DND-41 (cell line): ENCODE measurements at regions not wholly inside any gene's neighbourhood (a gene's known extent, or its start where the extent isn't known, plus 50 kb on each side); places are given as distances from the start of the nearest gene placed in this dataset.
"Not testable (repeated sequence)": the region's sequence is repeated elsewhere in the genome, so short reads cannot be mapped to it uniquely, and the experiment has no call there.

Experiments
- ATAC-seq: fragments of 200-7000 bp; cut with Tn5 transposase; 3 replicates; pipeline ENCODE4 v1.9.1; 2021; ENCODE audit warnings: low read depth; ENCODE audit not compliant: insufficient read depth
- DNase-seq: peaks from one replicate; pipeline ENCODE4 v3.0.0-alpha.2; 2020
- H2AFZ ChIP-seq: 2 replicates; pipeline ENCODE4 v1.6.0; 2012; ENCODE audit warnings: low read depth, low read length
- H3K27ac ChIP-seq: 2 replicates; pipeline ENCODE4 v1.5.1; 2012; ENCODE audit warnings: low read length, inconsistent platforms
- H3K27me3 ChIP-seq: fragments of 200-600 bp; sonication (generic); 2 replicates; pipeline ENCODE4 v1.6.0; 2012; ENCODE audit warnings: low read length, mild to moderate bottlenecking, inconsistent platforms; ENCODE audit not compliant: insufficient read depth, poor library complexity
- H3K36me3 ChIP-seq: 2 replicates; pipeline ENCODE4 v1.5.1; 2012; ENCODE audit warnings: low read length, inconsistent platforms; ENCODE audit not compliant: insufficient read depth
- H3K4me1 ChIP-seq: 2 replicates; pipeline ENCODE4 v1.5.1; 2012; ENCODE audit warnings: mild to moderate bottlenecking, low read length; ENCODE audit not compliant: insufficient read depth
- H3K4me2 ChIP-seq: 2 replicates; pipeline ENCODE4 v1.6.0; 2012; ENCODE audit warnings: mild to moderate bottlenecking, moderate library complexity, low read length, inconsistent platforms; ENCODE audit not compliant: insufficient read depth
- H3K4me3 ChIP-seq, 2 experiments: fragments of 200-600 bp in 1 of 2; shearing (Covaris generic) in 1 of 2; 2 replicates each; pipeline ENCODE4 v1.5.1; 2012 to 2016; ENCODE audit warnings: inconsistent platforms in 2 of 2, low read length in 2 of 2, mild to moderate bottlenecking in 2 of 2, low read depth in 1 of 2, moderate library complexity in 1 of 2
- H3K79me2 ChIP-seq: 2 replicates; pipeline ENCODE4 v1.6.0; 2012; ENCODE audit warnings: low read length, inconsistent platforms; ENCODE audit not compliant: insufficient read depth
- H3K9ac ChIP-seq: 2 replicates; pipeline ENCODE4 v1.6.0; 2012; ENCODE audit warnings: low read depth, mild to moderate bottlenecking, inconsistent platforms, low read length, moderate library complexity
- H3K9me3 ChIP-seq: 2 replicates; pipeline ENCODE4 v1.5.1; 2012; ENCODE audit warnings: low read length, moderate library complexity, mild to moderate bottlenecking, inconsistent platforms; ENCODE audit not compliant: insufficient read depth, severe bottlenecking
- H4K20me1 ChIP-seq: 2 replicates; pipeline ENCODE4 v1.6.0; 2012; ENCODE audit warnings: low read length; ENCODE audit not compliant: insufficient read depth
- CTCF ChIP-seq: IDR thresholded peaks from 2 replicates; pipeline ENCODE4 v1.5.1; 2012; ENCODE audit warnings: borderline replicate concordance, low read length, moderate library complexity, mild to moderate bottlenecking; ENCODE audit not compliant: poor library complexity, severe bottlenecking; ENCODE audit errors: extremely low read depth
- EZH2 ChIP-seq: IDR thresholded peaks from 3 replicates; pipeline ENCODE4 v1.6.1; 2012; ENCODE audit warnings: borderline replicate concordance, low read depth, mild to moderate bottlenecking, moderate library complexity, low read length, inconsistent platforms; ENCODE audit not compliant: severe bottlenecking

GRCh38 chr13:73809561-73809960, 324.6 kb downstream of the KLF12 start:
- H3K9ac ChIP-seq = no peak overlapping the region
- TF ChIP-seq EZH2 (no peak), CTCF (no peak)
- H3K9me3 ChIP-seq = no peaks in the 10 kb centered on the region
- peaks cover 37% of the 10 kb centered on the region for H3K36me3 ChIP-seq
- no peak overlapping the region for H3K4me3 ChIP-seq
- no peak overlapping the region for H3K4me2 ChIP-seq
- no peak overlapping the region for H2AFZ ChIP-seq
- H3K27me3 ChIP-seq = no peaks in the 10 kb centered on the region
- H3K4me1 ChIP-seq = no peaks in the 10 kb centered on the region
- no peak for ATAC-seq
- H3K79me2 ChIP-seq = peaks cover 3% of the 10 kb centered on the region; the same call in 1 of the 2 replicates
- no peaks in the 10 kb centered on the region for H4K20me1 ChIP-seq
- no peak overlapping the region for H3K27ac ChIP-seq
- no peak for DNase-seq

- no peak for ATAC-seq
- TF ChIP-seq CTCF (no peak), EZH2 (no peak)
- no peaks in the 10 kb centered on the region for H3K27me3 ChIP-seq
- H3K9ac ChIP-seq = no peak overlapping the region
- DNase-seq = no peak
- no peaks in the 10 kb centered on the region for H3K9me3 ChIP-seq
- H4K20me1 ChIP-seq = no peaks in the 10 kb centered on the region
- peaks cover 34% of the 10 kb centered on the region for H3K36me3 ChIP-seq
- no peak overlapping the region for H3K4me3 ChIP-seq
- no peaks in the 10 kb centered on the region for H3K4me1 ChIP-seq
- no peak overlapping the region for H3K27ac ChIP-seq
- H2AFZ ChIP-seq = no peak overlapping the region
- H3K79me2 ChIP-seq = no peaks in the 10 kb centered on the region
- no peak overlapping the region for H3K4me2 ChIP-seq
These were observed 325.9 kb downstream of the KLF12 start for GRCh38 chr13:73808318-73808717.

GRCh38 chr13:73805326-73805958, 328.8 kb downstream of the KLF12 start:
- H2AFZ ChIP-seq, H3K9ac ChIP-seq, H3K27me3 ChIP-seq, H3K4me1 ChIP-seq, H3K9me3 ChIP-seq, H4K20me1 ChIP-seq, H3K79me2 ChIP-seq, ATAC-seq, DNase-seq, H3K4me2 ChIP-seq, H3K27ac ChIP-seq, H3K4me3 ChIP-seq: not testable (repeated sequence)
- H3K36me3 ChIP-seq = peaks cover 23% of the 10 kb centered on the region

- H3K4me3 ChIP-seq = no peak overlapping the region
- H2AFZ ChIP-seq = no peak overlapping the region
- peaks cover 17% of the 10 kb centered on the region for H3K36me3 ChIP-seq
- H3K9ac ChIP-seq = no peak overlapping the region
- TF ChIP-seq EZH2 (no peak), CTCF (no peak)
- H4K20me1 ChIP-seq = peaks cover under 1% of the 10 kb centered on the region; the same call in 1 of the 2 replicates
- H3K27me3 ChIP-seq = no peaks in the 10 kb centered on the region
- ATAC-seq = no peak
- H3K79me2 ChIP-seq = no peaks in the 10 kb centered on the region
- no peaks in the 10 kb centered on the region for H3K4me1 ChIP-seq
- no peak overlapping the region for H3K4me2 ChIP-seq
- no peaks in the 10 kb centered on the region for H3K9me3 ChIP-seq
- no peak overlapping the region for H3K27ac ChIP-seq
- no peak for DNase-seq
These were observed 330.2 kb downstream of the KLF12 start for GRCh38 chr13:73803997-73804396.
